GM12878 (cell line): ENCODE measurements at regions not wholly inside any gene's neighbourhood (a gene's known extent, or its start where the extent isn't known, plus 50 kb on each side); places are given as distances from the start of the nearest gene placed in this dataset.
A peak's percentile ranks its signal among the peaks of the same experiment; 100 is the strongest.

ENCODE experiments used
- ATAC-seq: fragments of 200-7000 bp; cut with Tn5 transposase; 3 replicates; pipeline ENCODE4 v1.9.1; 2020; ENCODE audit warnings: mild to moderate bottlenecking, moderate library complexity
- BruUV-seq: library from RNA; stranded (reverse); fragments of 400-500 nt; replicated peaks from 2 replicates; lab custom pipeline; 2021; lab: Mats Ljungman, UMichigan
- CTCF ChIA-PET: fragments of 300-600 bp; sonication (Branson Sonifier 250); formaldehyde crosslinking; extraction: SDS; loops from one replicate; lab custom pipeline; 2021; ENCODE audit warnings: inconsistent platforms; lab: Yijun Ruan, JAX
- POLR2A ChIA-PET: fragments of 350-600 bp; formaldehyde crosslinking; extraction: SDS; loops from one replicate; lab custom pipeline; 2021; ENCODE audit warnings: inconsistent platforms; lab: Charles Lee
- RAD21 ChIA-PET: fragments of 300-600 bp; sonication (Branson Sonifier 250); formaldehyde crosslinking; loops from one replicate; lab custom pipeline; 2023; ENCODE audit warnings: antibody characterized with exemption; ENCODE audit not compliant: unreplicated experiment; lab: Charles Lee
- SMC1A ChIA-PET: fragments of 300-600 bp; sonication (Branson Sonifier 250); formaldehyde crosslinking; loops from one replicate; lab custom pipeline; 2023; ENCODE audit not compliant: unreplicated experiment, uncharacterized antibody; lab: Charles Lee
- DNase-seq: peaks from one replicate; pipeline ENCODE4 v3.0.0-alpha.2; 2011; ENCODE audit warnings: low read depth, low spot score
- FAIRE-seq: peaks from 3 replicates; lab custom pipeline; 2011; peaks lifted over from hg19 to GRCh38; lab: Jason Lieb, UNC
- H2AFZ ChIP-seq: 2 replicates; pipeline ENCODE4 v1.6.0; 2011; ENCODE audit warnings: low read depth, low read length, control low read depth; ENCODE audit not compliant: control insufficient read depth
- H3K27ac ChIP-seq: 2 replicates; pipeline ENCODE4 v1.5.1; 2011; ENCODE audit warnings: control low read depth; ENCODE audit not compliant: control insufficient read depth, insufficient read depth
- H3K27me3 ChIP-seq, 2 experiments: replicated peaks in 1 of 2; 2 replicates each; pipeline versions ENCODE4 v1.6.0 to v1.6.1; 2011; ENCODE audit warnings: low read length in 1 of 2; ENCODE audit not compliant: control insufficient read depth in 2 of 2, insufficient read depth in 2 of 2
- H3K36me3 ChIP-seq, 2 experiments: 2 replicates each; pipeline ENCODE4 v1.5.1; 2011; ENCODE audit warnings: low read length in 1 of 2; ENCODE audit not compliant: control insufficient read depth in 2 of 2, insufficient read depth in 2 of 2
- H3K4me1 ChIP-seq: 2 replicates; pipeline ENCODE4 v1.6.1; 2011; ENCODE audit warnings: mild to moderate bottlenecking, low read length, moderate library complexity, mixed read lengths; ENCODE audit not compliant: control insufficient read depth, insufficient read depth
- H3K4me2 ChIP-seq: 2 replicates; pipeline ENCODE4 v1.6.0; 2011; ENCODE audit warnings: control low read depth; ENCODE audit not compliant: control insufficient read depth, insufficient read depth
- H3K4me3 ChIP-seq: fragments of 200-600 bp; sonication (generic); 2 replicates; pipeline ENCODE4 v1.5.1; 2016
- H3K79me2 ChIP-seq: 2 replicates; pipeline ENCODE4 v1.6.0; 2011; ENCODE audit warnings: low read length; ENCODE audit not compliant: control insufficient read depth, insufficient read depth
- H3K9ac ChIP-seq: 2 replicates; pipeline ENCODE4 v1.8.0; 2011; ENCODE audit warnings: low read length, control low read depth, mixed read lengths; ENCODE audit not compliant: control insufficient read depth, insufficient read depth
- H3K9me3 ChIP-seq: replicated peaks from 3 replicates; pipeline ENCODE4 v1.5.1; 2011; ENCODE audit warnings: mild to moderate bottlenecking, low read length; ENCODE audit not compliant: control insufficient read depth, insufficient read depth
- H4K20me1 ChIP-seq: 2 replicates; pipeline ENCODE4 v1.6.0; 2011; ENCODE audit not compliant: control insufficient read depth, insufficient read depth
- CHD1 ChIP-seq: IDR thresholded peaks from 2 replicates; pipeline ENCODE4 v1.6.1; 2012; ENCODE audit warnings: low read depth, low read length, improper control_type of control experiment
- E4F1 ChIP-seq: fragments of 450-650 bp; IDR thresholded peaks from 2 replicates; pipeline ENCODE4 v1.6.1; 2018; ENCODE audit warnings: borderline replicate concordance, mild to moderate bottlenecking; ENCODE audit not compliant: partially characterized antibody
- IKZF1 ChIP-seq: fragments of 450-650 bp; conservative IDR thresholded peaks from 2 replicates; pipeline ENCODE4 v1.6.1; 2017; ENCODE audit warnings: antibody characterized with exemption, mild to moderate bottlenecking
- JUNB ChIP-seq: IDR thresholded peaks from 2 replicates; pipeline ENCODE4 v1.6.1; 2016; ENCODE audit warnings: antibody characterized with exemption, mild to moderate bottlenecking
- KDM1A ChIP-seq: fragments of 200-600 bp; sonication (generic); IDR thresholded peaks from 2 replicates; pipeline ENCODE4 v1.6.1; 2016; ENCODE audit warnings: borderline replicate concordance
- NFXL1 ChIP-seq: fragments of 450-650 bp; IDR thresholded peaks from 2 replicates; pipeline ENCODE4 v1.6.1; 2017; ENCODE audit warnings: antibody characterized with exemption, mild to moderate bottlenecking, borderline replicate concordance
- NFYB ChIP-seq: IDR thresholded peaks from 2 replicates; pipeline ENCODE4 v1.6.1; 2011; ENCODE audit warnings: low read depth, mild to moderate bottlenecking, low read length, improper control_type of control experiment, moderate library complexity; ENCODE audit not compliant: insufficient read depth
- WGBS: methylation state at CpG from one replicate; pipeline ENCODE4 v1.1.6; 2016; ENCODE audit warnings: low lambda C conversion rate; ENCODE audit not compliant: insufficient replicate concordance, insufficient coverage; ENCODE audit errors: missing lambda C conversion rate; 5-methylcytosine and 5-hydroxymethylcytosine counted together
- in situ Hi-C: fragments of 300-500 bp; cut with MboI; formaldehyde crosslinking; loops from 9 replicates; pipeline ENCODE4 v1.14.3; 2018; ENCODE audit warnings: mixed read lengths
- intact Hi-C: fragments of 100-400 bp; cut with micrococcal nuclease; formaldehyde crosslinking; loops from one replicate; pipeline ENCODE4 v1.14.2; 2022; ENCODE audit not compliant: unreplicated experiment
- TF ChIP-seq, protein P1 (sequence below): fragments of 150-350 bp; IDR thresholded peaks from 2 replicates; pipeline ENCODE4 v1.6.1; 2014; ENCODE audit warnings: mild to moderate bottlenecking, low read depth, low read length

GRCh38 chr10:34911661-34912205, 96.6 kb upstream of the PARD3 start (continued):
- TF ChIP-seq, protein P1, sequence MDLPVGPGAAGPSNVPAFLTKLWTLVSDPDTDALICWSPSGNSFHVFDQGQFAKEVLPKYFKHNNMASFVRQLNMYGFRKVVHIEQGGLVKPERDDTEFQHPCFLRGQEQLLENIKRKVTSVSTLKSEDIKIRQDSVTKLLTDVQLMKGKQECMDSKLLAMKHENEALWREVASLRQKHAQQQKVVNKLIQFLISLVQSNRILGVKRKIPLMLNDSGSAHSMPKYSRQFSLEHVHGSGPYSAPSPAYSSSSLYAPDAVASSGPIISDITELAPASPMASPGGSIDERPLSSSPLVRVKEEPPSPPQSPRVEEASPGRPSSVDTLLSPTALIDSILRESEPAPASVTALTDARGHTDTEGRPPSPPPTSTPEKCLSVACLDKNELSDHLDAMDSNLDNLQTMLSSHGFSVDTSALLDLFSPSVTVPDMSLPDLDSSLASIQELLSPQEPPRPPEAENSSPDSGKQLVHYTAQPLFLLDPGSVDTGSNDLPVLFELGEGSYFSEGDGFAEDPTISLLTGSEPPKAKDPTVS, result no peak
- TF ChIP-seq E4F1, result no peak
- no peak for TF ChIP-seq IKZF1
- no peak for TF ChIP-seq NFXL1
- TF ChIP-seq KDM1A, result no peak
- TF ChIP-seq NFYB, result no peak
- TF ChIP-seq, all 136 proteins: peak for 0

- no TSS peak for BruUV-seq
Measured at GRCh38 chr10:34908481-34908880, 93.4 kb upstream of the PARD3 start.

More at GRCh38 chr10:34908481-34908880, 93.4 kb upstream of the PARD3 start:
- POLR2A ChIA-PET, result interaction anchor here (0.6 to 0.8 kb wide), 2 partner anchors 12 to 55 kb away, joined by 3 to 4 read pairs; no protein-coding TSS in a partner anchor
- H2AFZ ChIP-seq, result no peak overlapping the region
- no peak for TF ChIP-seq CHD1
- TF ChIP-seq JUNB, result peak; percentile 61
- H3K9me3 ChIP-seq, result no peaks in the 10 kb centered on the region
- no peaks in the 10 kb centered on the region for H3K4me1 ChIP-seq
- H4K20me1 ChIP-seq, result no peaks in the 10 kb centered on the region
- no peaks in the 10 kb centered on the region for H3K36me3 ChIP-seq
- no peak overlapping the region for H3K9ac ChIP-seq
- intact Hi-C loops, result no loop called here
- RAD21 ChIA-PET, result interaction anchor here (0.8 to 1.5 kb wide), 4 partner anchors 14 to 184 kb away, joined by 3 to 4 read pairs (median 4); no protein-coding TSS in a partner anchor
- no peaks in the 10 kb centered on the region for H3K27me3 ChIP-seq
- DNase-seq, result no peak
- SMC1A ChIA-PET, result interaction anchor here (0.8 to 2.0 kb wide), 6 partner anchors 9 to 183 kb away, joined by 3 to 8 read pairs (median 4); no protein-coding TSS in a partner anchor
- no peak for FAIRE-seq
- H3K4me3 ChIP-seq, result no peak overlapping the region
- H3K4me2 ChIP-seq, result no peak overlapping the region
- WGBS, result 34% methylated on average over 5 of the region's 5 CpGs
- CTCF ChIA-PET, result interaction anchor here (0.9 to 1.2 kb wide), 3 partner anchors 8 to 32 kb away, joined by 3 read pairs; no protein-coding TSS in a partner anchor
- ATAC-seq, result peak; percentile 73
- H3K79me2 ChIP-seq, result no peaks in the 10 kb centered on the region
- no peak overlapping the region for H3K27ac ChIP-seq
- in situ Hi-C loops, result no loop called here
